Dermis microvascular lymphatic vessel endothelial cell (primary cell): ENCODE measurements at regions not wholly inside any gene's neighbourhood (a gene's known extent, or its start where the extent isn't known, plus 50 kb on each side); places are given as distances from the start of the nearest gene placed in this dataset.

ENCODE experiments used
- DNase-seq, 2 donors: peaks; one replicate each; pipeline versions ENCODE4 v3.0.0 to v3.0.0-alpha.2; 2010; ENCODE audit warnings: low read depth in 2 of 2

DNA sequence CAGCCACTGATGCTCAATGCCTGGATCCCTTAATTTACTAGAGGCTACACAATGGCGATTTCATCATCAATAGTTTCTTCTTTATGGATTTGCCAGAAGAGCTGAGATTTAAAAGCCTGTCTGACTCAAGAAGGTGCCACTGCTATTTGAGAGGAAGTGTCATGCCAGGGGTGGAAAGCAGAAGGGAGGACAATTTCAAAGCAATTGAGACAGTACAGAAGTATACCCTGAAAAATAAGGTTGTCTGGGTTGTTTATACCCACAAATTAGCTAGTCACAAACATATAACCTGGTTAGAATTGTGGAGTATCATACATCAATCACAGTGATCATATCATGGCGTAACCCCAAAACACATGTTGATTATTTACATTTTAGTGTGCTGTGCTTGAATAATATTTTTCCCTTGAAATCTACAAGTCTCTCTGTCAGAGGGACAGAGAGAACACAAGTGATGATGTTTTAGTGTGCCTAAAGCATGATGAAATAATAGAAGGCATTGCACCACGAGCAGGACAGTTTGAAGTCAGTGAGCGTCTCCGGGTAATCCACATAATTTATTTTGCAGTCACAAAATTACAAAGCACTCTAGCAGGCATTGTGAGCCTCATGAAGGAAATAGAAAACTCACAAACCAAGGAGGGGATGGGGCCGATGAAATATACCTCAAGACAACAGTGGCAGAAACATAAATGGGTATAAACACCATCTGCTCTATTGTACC is 312.2 kb upstream of the SPRED2 start:
- no peak for DNase-seq

GRCh38 chr2:65742977-65743376 is 310.6 kb upstream of the SPRED2 start:
- no peak for DNase-seq

DNA sequence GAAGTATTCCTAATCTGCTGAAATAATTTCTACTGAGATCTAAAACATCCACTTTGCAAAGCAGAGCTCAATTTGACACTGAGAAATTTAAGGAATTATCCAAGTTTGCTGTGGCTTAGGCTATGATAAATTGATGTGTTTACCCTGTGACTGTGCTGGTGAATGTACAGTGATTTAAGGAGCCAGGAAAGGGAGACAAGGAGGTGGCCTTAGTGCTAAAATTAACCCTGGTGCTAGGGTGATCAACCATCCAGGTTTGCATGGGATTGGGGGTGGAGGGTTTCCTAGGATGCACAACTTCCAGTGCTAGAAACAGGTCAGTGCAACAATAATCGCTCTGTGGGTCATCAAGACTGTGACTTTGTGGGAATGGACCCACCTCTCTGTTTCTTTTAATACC is 307.5 kb upstream of the SPRED2 start:
- no peak for DNase-seq

DNA sequence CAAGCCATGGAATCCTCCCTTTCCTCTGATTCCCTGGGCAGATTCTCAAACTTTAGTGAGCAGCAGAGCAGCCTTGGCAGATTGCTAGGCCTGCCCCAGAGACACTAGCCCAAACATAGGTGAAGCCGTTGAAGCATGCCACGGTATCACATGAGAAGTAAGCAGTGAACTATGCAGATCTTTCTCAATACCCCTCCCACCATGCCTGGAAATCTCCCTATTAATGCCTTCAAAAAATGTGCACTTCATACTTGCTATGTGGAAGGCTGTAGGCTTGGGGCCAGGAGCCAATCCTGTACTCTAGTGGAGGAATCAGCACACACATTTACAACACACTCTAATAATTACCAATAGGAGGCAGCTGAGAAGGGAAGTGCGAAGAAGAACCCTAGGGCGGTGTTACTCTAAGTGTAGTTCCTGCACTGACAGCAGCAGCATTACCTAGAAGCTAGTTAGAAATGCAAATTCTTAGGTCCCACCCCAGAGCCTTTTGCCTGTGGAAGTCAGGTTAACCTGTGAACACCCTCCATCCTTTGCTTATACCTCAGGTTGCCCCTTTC is 305.1 kb upstream of the SPRED2 start:
- DNase-seq = no peak

- no peak for DNase-seq
Measured at GRCh38 chr2:65731476-65731875, 299.1 kb upstream of the SPRED2 start.

DNA sequence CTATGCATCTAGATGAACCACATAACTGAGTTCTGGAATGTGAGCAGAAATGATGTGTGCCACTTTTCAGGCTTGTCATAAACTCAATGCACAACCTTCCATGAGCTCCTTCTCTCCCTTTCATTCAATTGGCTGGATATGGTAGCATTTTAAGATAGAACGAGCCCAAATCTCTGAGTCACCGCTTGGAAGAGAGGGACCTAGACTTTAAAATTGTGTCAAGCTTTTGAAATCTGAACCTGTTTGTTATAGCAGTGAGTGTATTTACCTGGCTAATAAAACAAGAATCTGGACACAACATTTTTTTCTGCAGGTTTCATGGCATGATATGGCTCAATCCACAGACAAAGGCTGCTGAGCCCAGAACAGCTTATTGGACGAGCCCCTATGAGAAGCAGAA is 297.8 kb upstream of the SPRED2 start:
- DNase-seq = no peak

GRCh38 chr2:65729246-65729645 is 296.8 kb upstream of the SPRED2 start:
- no peak for DNase-seq

DNA sequence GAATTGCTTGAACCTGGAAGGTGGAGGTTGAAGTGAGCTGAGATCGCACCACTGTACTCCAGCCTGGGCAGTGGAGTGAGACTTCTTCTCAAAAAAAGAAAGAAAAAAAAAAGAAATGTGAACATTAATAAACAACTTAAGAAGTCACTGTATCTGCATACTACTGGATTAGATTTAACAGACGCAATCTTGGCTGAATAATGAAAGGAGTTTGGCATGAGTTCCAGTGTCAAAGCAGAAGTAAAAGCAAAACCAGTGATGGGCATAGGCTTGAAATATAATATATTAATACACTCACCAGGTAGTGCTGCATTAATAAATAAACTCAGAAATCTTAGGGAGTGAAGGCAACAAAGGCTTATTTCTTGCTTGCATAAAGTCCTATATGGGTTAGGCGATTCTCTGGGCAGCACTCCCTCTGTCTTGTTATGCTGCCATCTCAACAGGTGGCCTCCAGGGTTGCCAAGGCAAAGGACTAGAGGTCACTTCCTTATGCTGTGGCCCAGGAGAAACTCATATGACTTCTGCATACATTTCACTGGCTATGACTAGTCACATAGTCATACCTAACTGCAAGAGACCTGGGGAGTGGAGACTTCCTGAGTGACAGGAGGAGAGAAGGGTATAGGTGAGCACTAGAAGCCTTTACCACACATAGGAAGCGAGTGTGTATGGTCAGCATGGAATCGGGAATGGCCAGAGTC is 296.2 kb upstream of the SPRED2 start:
- DNase-seq = no peak

DNA sequence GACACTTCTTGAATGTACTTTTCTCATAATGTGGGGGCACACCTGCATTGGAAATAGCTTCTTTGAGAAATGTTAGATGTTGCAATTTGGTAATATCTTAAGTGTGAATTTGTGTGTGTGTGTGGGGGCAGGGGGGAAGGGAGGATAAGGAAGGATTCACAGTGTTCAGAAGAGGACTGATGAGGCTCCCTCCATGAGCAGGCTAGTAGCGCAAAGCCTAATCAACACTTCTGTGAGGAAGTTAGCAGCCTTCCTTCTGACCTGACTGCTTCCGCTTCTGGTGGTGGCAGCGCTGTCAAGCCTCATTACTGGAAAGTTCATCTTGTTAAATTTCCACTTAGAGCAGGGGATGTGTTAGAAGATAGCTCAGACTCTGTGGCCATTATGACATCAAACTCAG is 295.4 kb upstream of the SPRED2 start:
- no peak for DNase-seq

- DNase-seq = no peak
Measured at GRCh38 chr2:65727381-65727780, 295.0 kb upstream of the SPRED2 start.

DNA sequence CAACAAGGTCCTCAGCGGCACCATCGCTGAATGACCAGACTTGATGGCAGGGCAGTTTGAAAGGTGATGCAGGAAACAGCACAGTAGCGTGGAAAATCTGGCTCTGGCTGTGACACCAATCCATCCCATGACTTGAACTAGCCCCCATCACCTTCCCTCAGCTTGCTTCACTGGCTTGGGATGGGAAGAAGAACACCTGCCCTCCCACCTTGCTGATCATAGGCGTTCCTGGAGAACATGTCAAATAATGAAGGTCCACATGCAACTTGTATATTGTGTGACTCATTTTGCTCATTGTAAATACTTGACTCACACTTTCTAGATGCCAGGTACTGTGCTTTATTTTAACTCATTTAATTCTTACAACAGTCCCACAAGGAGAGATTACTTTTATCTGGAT is 292.4 kb upstream of the SPRED2 start:
- DNase-seq = no peak

DNA sequence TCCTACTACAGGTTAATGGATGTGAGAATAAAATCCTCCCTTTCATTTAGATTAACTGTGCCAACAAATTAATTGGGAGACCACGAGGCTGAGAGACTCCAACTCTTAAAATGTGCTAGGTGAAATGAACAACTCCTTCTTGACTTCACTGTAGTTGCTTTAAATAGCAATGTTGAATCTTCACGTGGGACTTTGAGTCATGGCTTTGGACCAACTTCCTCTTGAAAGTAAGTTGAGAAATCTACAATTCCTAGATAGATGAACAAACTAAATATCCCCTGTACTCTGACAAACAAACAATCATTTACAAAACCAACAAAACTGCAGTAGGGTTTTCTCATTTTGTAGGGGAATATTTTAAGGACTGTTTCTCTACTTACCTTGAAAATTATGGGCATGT is 291.9 kb upstream of the SPRED2 start:
- no peak for DNase-seq

- DNase-seq = no peak
Measured at GRCh38 chr2:65722028-65722778, 289.8 kb upstream of the SPRED2 start.

DNA sequence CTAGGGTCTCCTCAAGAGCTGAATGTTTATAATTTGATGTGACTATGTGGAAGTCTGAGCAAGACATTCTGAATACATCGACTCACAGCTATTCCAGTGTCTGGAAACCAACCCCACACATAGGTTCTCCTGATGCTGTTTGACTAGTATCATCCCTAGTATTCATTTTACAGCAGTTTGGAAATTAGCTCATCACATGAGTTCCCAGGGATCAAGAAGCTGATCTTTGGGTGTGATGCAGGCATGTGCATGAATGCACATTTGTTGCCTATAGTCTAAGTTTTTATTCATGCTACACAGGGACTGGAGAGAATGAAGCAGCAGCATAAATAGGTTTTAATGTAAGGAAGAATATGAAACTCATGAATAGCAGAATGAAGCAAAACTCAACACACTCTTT is 284.3 kb upstream of the SPRED2 start:
- no peak for DNase-seq

- DNase-seq = no peak
Measured at GRCh38 chr2:65715323-65715722, 282.9 kb upstream of the SPRED2 start.

DNA sequence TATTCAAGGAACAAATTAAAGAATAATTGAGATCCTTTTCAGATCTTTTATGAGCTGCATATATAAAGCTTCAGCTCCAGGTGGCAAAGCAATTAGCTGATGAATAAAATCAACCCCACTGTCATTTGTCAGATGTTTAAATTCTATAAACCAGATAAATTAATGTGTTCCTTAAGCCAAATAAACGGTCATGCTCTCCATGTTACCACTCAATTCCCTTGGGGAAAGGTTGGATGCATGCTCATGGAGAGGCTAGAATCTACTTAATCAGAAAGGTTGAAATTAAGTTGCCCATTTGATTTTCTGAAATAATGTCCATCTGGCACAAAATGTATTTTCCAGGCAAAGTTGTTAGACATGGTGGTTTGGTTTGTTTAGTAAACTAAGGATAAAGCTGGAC is 282.5 kb upstream of the SPRED2 start:
- no peak for DNase-seq

DNA sequence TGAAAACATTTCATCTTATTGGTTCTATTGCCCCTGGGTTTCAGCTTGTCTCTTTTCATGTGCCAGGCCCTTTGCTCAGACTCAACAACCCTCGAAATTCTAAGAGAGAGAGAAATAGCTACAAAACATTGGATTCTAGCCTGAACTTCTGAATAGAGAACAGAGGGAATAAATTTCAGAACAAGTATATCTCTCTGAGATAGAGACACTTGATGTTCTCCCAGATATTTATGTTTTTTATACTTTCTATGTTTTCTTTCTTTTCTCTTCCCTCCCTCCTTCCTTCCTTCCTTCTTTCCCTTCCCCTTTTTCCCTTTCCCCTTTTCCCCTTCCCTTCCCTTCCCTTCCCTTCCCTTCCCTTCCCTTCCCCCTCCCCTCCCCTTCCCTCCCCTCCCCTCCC is 279.5 kb upstream of the SPRED2 start:
- no peak for DNase-seq

DNA sequence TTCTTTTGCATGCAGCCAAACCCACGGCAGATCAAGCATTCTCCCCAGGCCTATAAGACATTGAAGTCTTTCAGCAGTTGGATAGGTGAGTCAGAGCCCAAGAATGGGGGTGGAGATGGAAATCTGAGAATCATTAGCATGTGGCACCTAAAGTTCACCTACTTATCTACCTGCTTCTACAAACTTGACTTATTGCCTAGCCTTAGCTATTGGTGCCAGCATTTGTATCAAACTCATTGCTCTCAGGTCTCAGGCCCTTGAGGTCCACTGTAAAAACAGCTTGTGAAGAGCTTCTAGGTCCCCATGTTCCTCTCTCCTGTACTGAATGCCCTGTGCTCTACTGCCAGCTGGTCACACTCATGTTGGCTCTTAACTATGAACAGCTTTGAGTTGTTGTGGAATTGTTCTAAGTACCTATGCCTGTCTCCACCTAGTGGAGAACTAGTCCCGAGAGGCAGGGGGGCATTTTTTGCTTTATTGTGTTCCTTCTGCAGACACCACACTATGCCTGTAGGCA is 278.4 kb upstream of the SPRED2 start:
- DNase-seq = no peak

GRCh38 chr2:65710356-65710755 is 278.0 kb upstream of the SPRED2 start:
- no peak for DNase-seq

DNA sequence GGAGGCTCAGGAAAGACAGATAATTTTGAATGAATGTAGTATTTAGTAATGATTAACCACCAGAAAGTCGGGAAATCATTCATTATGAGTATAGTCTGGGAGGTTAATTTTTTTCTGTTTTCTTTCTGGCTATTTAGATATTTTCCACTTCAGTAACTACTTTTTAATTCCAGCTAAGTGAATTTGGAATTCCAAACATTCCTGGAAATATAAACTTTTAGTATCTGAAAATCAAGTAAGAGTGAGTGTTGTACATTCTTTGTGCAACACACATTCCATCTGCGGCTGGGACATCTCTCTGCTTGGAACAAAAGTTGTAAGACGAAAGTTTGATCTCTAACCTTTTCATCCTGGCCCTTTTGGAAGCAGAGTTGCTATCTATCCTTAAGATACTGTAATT is 275.7 kb upstream of the SPRED2 start:
- no peak for DNase-seq

GRCh38 chr2:65706411-65706810 is 274.0 kb upstream of the SPRED2 start:
- no peak for DNase-seq

GRCh38 chr2:65701191-65701590 is 268.8 kb upstream of the SPRED2 start:
- no peak for DNase-seq
